Liver (tissue), 7 donors: ENCODE measurements at regions not wholly inside any gene's neighbourhood (a gene's known extent, or its start where the extent isn't known, plus 50 kb on each side); places are given as distances from the start of the nearest gene placed in this dataset.
"Not testable (repeated sequence)": the region's sequence is repeated elsewhere in the genome, so short reads cannot be mapped to it uniquely, and the experiment has no call there.

Source experiments
- DNase-seq: peaks from one replicate; pipeline ENCODE4 v3.0.0-alpha.2; 2017; ENCODE audit warnings: low spot score
- H3K27ac ChIP-seq, 2 donors: one replicate each; pipeline ENCODE4 v1.7.0; 2013; ENCODE audit warnings: inconsistent platforms in 2 of 2, low read length in 2 of 2, control low read depth in 1 of 2, low read depth in 1 of 2, mild to moderate bottlenecking in 1 of 2
- H3K27me3 ChIP-seq, 4 donors: one replicate each; pipeline versions ENCODE4 v1.6.1 to v1.7.0; 2013; ENCODE audit warnings: low read length in 3 of 4, inconsistent platforms in 1 of 4, mild to moderate bottlenecking in 1 of 4, moderate library complexity in 1 of 4; ENCODE audit not compliant: control insufficient read depth in 4 of 4, insufficient read depth in 4 of 4
- H3K36me3 ChIP-seq, 4 donors: one replicate each; pipeline versions ENCODE4 v1.6.1 to v1.7.0; 2013; ENCODE audit warnings: low read length in 3 of 4, mild to moderate bottlenecking in 3 of 4, low read depth in 1 of 4, moderate library complexity in 1 of 4; ENCODE audit not compliant: control insufficient read depth in 4 of 4, insufficient read depth in 3 of 4
- H3K4me1 ChIP-seq, 4 donors: one replicate each; pipeline versions ENCODE4 v1.6.1 to v1.7.0; 2013; ENCODE audit warnings: low read length in 3 of 4, mild to moderate bottlenecking in 3 of 4, moderate library complexity in 1 of 4; ENCODE audit not compliant: control insufficient read depth in 4 of 4, insufficient read depth in 4 of 4
- H3K4me3 ChIP-seq, 3 donors: one replicate each; pipeline versions ENCODE4 v1.6.1 to v1.7.0; 2013; ENCODE audit warnings: low read length in 3 of 3, control low read depth in 1 of 3, low read depth in 1 of 3, mild to moderate bottlenecking in 1 of 3
- H3K9ac ChIP-seq, 2 donors: one replicate each; pipeline ENCODE4 v1.7.0; 2013; ENCODE audit warnings: low read length in 2 of 2, mild to moderate bottlenecking in 2 of 2, moderate library complexity in 2 of 2, control low read depth in 1 of 2, low read depth in 1 of 2
- H3K9me3 ChIP-seq, 4 donors: one replicate each; pipeline versions ENCODE4 v1.6.1 to v1.7.0; 2013; ENCODE audit warnings: low read length in 3 of 4; ENCODE audit not compliant: control insufficient read depth in 4 of 4
- ATF3 ChIP-seq: IDR thresholded peaks from 2 replicates; pipeline ENCODE4 v1.6.1; 2016; ENCODE audit warnings: antibody characterized with exemption
- FOXA1 ChIP-seq: IDR thresholded peaks from 2 replicates; pipeline ENCODE4 v1.6.1; 2016; ENCODE audit warnings: antibody characterized with exemption
- FOXA2 ChIP-seq: IDR thresholded peaks from 2 replicates; pipeline ENCODE4 v1.6.1; 2016; ENCODE audit warnings: antibody characterized with exemption
- GABPA ChIP-seq, 2 donors: IDR thresholded peaks in 1 of 2; conservative IDR thresholded peaks in 1 of 2; 2 replicates each; pipeline ENCODE4 v1.6.1; 2016; ENCODE audit warnings: antibody characterized with exemption in 2 of 2, mild to moderate bottlenecking in 1 of 2, moderate library complexity in 1 of 2
- HNF4A ChIP-seq, 2 donors: conservative IDR thresholded peaks; 2 replicates each; pipeline ENCODE4 v1.6.1; 2016; ENCODE audit warnings: antibody characterized with exemption in 2 of 2, mild to moderate bottlenecking in 2 of 2
- HNF4G ChIP-seq: IDR thresholded peaks from 2 replicates; pipeline ENCODE4 v1.6.1; 2016; ENCODE audit warnings: antibody characterized with exemption
- JUND ChIP-seq, 2 donors: IDR thresholded peaks; 2 replicates each; pipeline ENCODE4 v1.6.1; 2016; ENCODE audit warnings: antibody characterized with exemption in 2 of 2
- MAX ChIP-seq: IDR thresholded peaks from 2 replicates; pipeline ENCODE4 v1.6.1; 2016; ENCODE audit warnings: antibody characterized with exemption
- NR2F2 ChIP-seq: IDR thresholded peaks from 2 replicates; pipeline ENCODE4 v1.6.1; 2016; ENCODE audit warnings: antibody characterized with exemption
- RAD21 ChIP-seq, 2 donors: IDR thresholded peaks; 2 replicates each; pipeline ENCODE4 v1.6.1; 2016; ENCODE audit warnings: antibody characterized with exemption in 2 of 2, mild to moderate bottlenecking in 2 of 2
- REST ChIP-seq: IDR thresholded peaks from 2 replicates; pipeline ENCODE4 v1.6.1; 2016; ENCODE audit warnings: antibody characterized with exemption, mild to moderate bottlenecking
- RXRA ChIP-seq, 2 donors: IDR thresholded peaks; 2 replicates each; pipeline ENCODE4 v1.6.1; 2017 to 2018; ENCODE audit warnings: antibody characterized with exemption in 2 of 2, mild to moderate bottlenecking in 1 of 2
- SP1 ChIP-seq: IDR thresholded peaks from 2 replicates; pipeline ENCODE4 v1.6.1; 2018; ENCODE audit warnings: antibody characterized with exemption, mild to moderate bottlenecking
- TAF1 ChIP-seq: conservative IDR thresholded peaks from 2 replicates; pipeline ENCODE4 v1.6.1; 2016; ENCODE audit warnings: antibody characterized with exemption, mild to moderate bottlenecking
- ZBTB33 ChIP-seq: IDR thresholded peaks from 2 replicates; pipeline ENCODE4 v1.6.1; 2016; ENCODE audit warnings: antibody characterized with exemption
- WGBS: extraction: QIAGEN DNeasy Blood & Tissue Kit; methylation state at CpG from one replicate; pipeline ENCODE4 v1.1.7; 2013; 5-methylcytosine and 5-hydroxymethylcytosine counted together
- donor health status: healthy.
- donor health status: healthy.
- donor health status: healthy.
- donor health status: healthy.

GRCh38 chr14:43665570-43666267 lies 841.4 kb downstream of the FSCB start:
- no peak overlapping the region for H3K4me3 ChIP-seq
- no peaks in the 10 kb centered on the region for H3K4me1 ChIP-seq
- no peaks in the 10 kb centered on the region for H3K27me3 ChIP-seq
- H3K27ac ChIP-seq = no peak overlapping the region
- no peak overlapping the region for H3K9ac ChIP-seq
- no peak for DNase-seq
- TF ChIP-seq FOXA1 = no peak
- 80% methylated on average over 9 of the region's 9 CpGs for WGBS
- no peaks in the 10 kb centered on the region for H3K9me3 ChIP-seq
- H3K36me3 ChIP-seq = no peaks in the 10 kb centered on the region

GRCh38 chr14:43655194-43655593 lies 851.9 kb downstream of the FSCB start:
- not testable (repeated sequence) for H3K27me3 ChIP-seq, H3K4me1 ChIP-seq, H3K9ac ChIP-seq, H3K9me3 ChIP-seq, DNase-seq, H3K4me3 ChIP-seq, H3K27ac ChIP-seq, H3K36me3 ChIP-seq
- 90% methylated on average over 2 of the region's 2 CpGs for WGBS

- H3K9me3 ChIP-seq = no peaks in the 10 kb centered on the region
- TF ChIP-seq RAD21 (IDR thresholded peaks at IDR 0.05) (no peak), RXRA (IDR thresholded peaks at IDR 0.05) (no peak), ATF3 (no peak), MAX (no peak), ZBTB33 (no peak), FOXA1 (no peak), JUND (IDR thresholded peaks at IDR 0.05) (no peak), FOXA2 (no peak), TAF1 (no peak), HNF4G (no peak), GABPA (IDR thresholded peaks at IDR 0.05 in 1 of 2, conservative IDR thresholded peaks at IDR 0.05 in 1 of 2) (no peak), REST (no peak), HNF4A (conservative IDR thresholded peaks at IDR 0.05) (no peak), SP1 (no peak), NR2F2 (no peak)
- H3K9ac ChIP-seq = no peak overlapping the region
- no peak overlapping the region for H3K4me3 ChIP-seq
- DNase-seq = no peak
- no peak overlapping the region for H3K27ac ChIP-seq
- no peaks in the 10 kb centered on the region for H3K36me3 ChIP-seq
- no peaks in the 10 kb centered on the region for H3K27me3 ChIP-seq
- no peaks in the 10 kb centered on the region for H3K4me1 ChIP-seq
- 84% methylated on average over 1 of the region's 1 CpG for WGBS
Observed at GRCh38 chr14:43651896-43652295, 855.2 kb downstream of the FSCB start.
